Neural cell (in vitro differentiated cells): ENCODE measurements at regions not wholly inside any gene's neighbourhood (a gene's known extent, or its start where the extent isn't known, plus 50 kb on each side); places are given as distances from the start of the nearest gene placed in this dataset.

Experiments
- H2AFZ ChIP-seq: fragments of 200-600, 300-800 bp; sonication (generic), shearing (Covaris generic); 2 replicates; pipeline ENCODE4 v1.6.0; 2014; ENCODE audit warnings: low read depth, mild to moderate bottlenecking, antibody characterized with exemption, low read length, moderate library complexity
- H3F3A ChIP-seq: fragments of 200-600 bp; shearing (Covaris generic); 2 replicates; pipeline ENCODE4 v1.6.1; 2016; ENCODE audit warnings: mild to moderate bottlenecking, moderate library complexity, mixed read lengths, antibody characterized with exemption, low read length; ENCODE audit not compliant: insufficient read depth, poor library complexity, severe bottlenecking
- H3K27ac ChIP-seq: fragments of 200-600, 300-800 bp; sonication (generic), shearing (Covaris generic); 2 replicates; pipeline ENCODE4 v1.5.1; 2014; ENCODE audit warnings: mild to moderate bottlenecking, low read length, moderate library complexity
- H3K27me3 ChIP-seq: fragments of 300-800, 200-600 bp; sonication (generic), shearing (Covaris generic); 2 replicates; pipeline ENCODE4 v1.6.0; 2014; ENCODE audit warnings: mild to moderate bottlenecking, low read depth, low read length, moderate library complexity; ENCODE audit not compliant: insufficient read depth
- H3K36me3 ChIP-seq: fragments of 300-800, 200-600 bp; sonication (generic), shearing (Covaris generic); 2 replicates; pipeline ENCODE4 v1.5.1; 2014; ENCODE audit warnings: mild to moderate bottlenecking, antibody characterized with exemption, low read length, moderate library complexity; ENCODE audit not compliant: insufficient read depth
- H3K4me2 ChIP-seq: fragments of 300-800, 200-600 bp; sonication (generic), shearing (Covaris generic); 2 replicates; pipeline ENCODE4 v1.6.0; 2014; ENCODE audit warnings: mild to moderate bottlenecking, low read length
- H3K4me3 ChIP-seq: fragments of 300-800, 200-600 bp; sonication (generic), shearing (Covaris generic); 2 replicates; pipeline ENCODE4 v1.5.1; 2014; ENCODE audit warnings: mild to moderate bottlenecking, low read length, moderate library complexity
- H3K79me2 ChIP-seq: fragments of 200-600 bp; shearing (Covaris generic); replicated peaks from 2 replicates; pipeline ENCODE4 v1.6.0; 2014; ENCODE audit warnings: mild to moderate bottlenecking, low read length, moderate library complexity; ENCODE audit not compliant: insufficient read depth
- H3K9ac ChIP-seq: fragments of 300-800, 200-600 bp; sonication (generic), shearing (Covaris generic); 2 replicates; pipeline ENCODE4 v1.6.1; 2016; ENCODE audit warnings: mild to moderate bottlenecking, low read length, mixed read lengths
- H3K9me2 ChIP-seq: fragments of 200-600 bp; shearing (Covaris generic); 2 replicates; pipeline ENCODE4 v1.6.1; 2016; ENCODE audit warnings: mild to moderate bottlenecking, low read length, mixed read lengths; ENCODE audit not compliant: insufficient read depth
- H3K9me3 ChIP-seq: fragments of 200-600, 300-800 bp; sonication (generic), shearing (Covaris generic); 2 replicates; pipeline ENCODE4 v1.6.1; 2016; ENCODE audit warnings: mild to moderate bottlenecking, mixed run types, low read length, moderate library complexity, mixed read lengths
- H4K20me1 ChIP-seq: fragments of 200-600 bp; shearing (Covaris generic); 2 replicates; pipeline ENCODE4 v1.6.1; 2016; ENCODE audit warnings: mild to moderate bottlenecking, mixed run types; ENCODE audit not compliant: insufficient read depth
- EP300 ChIP-seq: fragments of 450-650 bp; conservative IDR thresholded peaks from 2 replicates; pipeline ENCODE4 v1.6.1; 2014; ENCODE audit warnings: antibody characterized with exemption, mild to moderate bottlenecking, moderate library complexity; ENCODE audit not compliant: poor library complexity, severe bottlenecking
- EZH2 ChIP-seq: fragments of 200-600, 300-800 bp; shearing (Covaris generic), sonication (generic); IDR thresholded peaks from 2 replicates; pipeline ENCODE4 v1.6.1; 2014; ENCODE audit warnings: antibody characterized with exemption, low read length, borderline replicate concordance, mild to moderate bottlenecking; ENCODE audit not compliant: insufficient read depth, poor library complexity, severe bottlenecking
- MXI1 ChIP-seq: fragments of 450-650 bp; conservative IDR thresholded peaks from 2 replicates; pipeline ENCODE4 v1.6.1; 2014; ENCODE audit warnings: antibody characterized with exemption, mild to moderate bottlenecking; ENCODE audit not compliant: poor library complexity, severe bottlenecking
- POLR2AphosphoS5 ChIP-seq: IDR thresholded peaks from 2 replicates; pipeline ENCODE4 v1.6.1; 2012
- RAD21 ChIP-seq: fragments of 450-650 bp; conservative IDR thresholded peaks from 2 replicates; pipeline ENCODE4 v1.6.1; 2014; ENCODE audit warnings: antibody characterized with exemption, mild to moderate bottlenecking, moderate library complexity
- SMC3 ChIP-seq: fragments of 450-650 bp; conservative IDR thresholded peaks from 2 replicates; pipeline ENCODE4 v1.6.1; 2014; ENCODE audit warnings: antibody characterized with exemption, mild to moderate bottlenecking, moderate library complexity; ENCODE audit not compliant: poor library complexity
- TAF1 ChIP-seq: IDR thresholded peaks from 2 replicates; pipeline ENCODE4 v1.6.1; 2012; ENCODE audit warnings: low read depth
- TF ChIP-seq, protein P1 (sequence below): IDR thresholded peaks from 2 replicates; pipeline ENCODE4 v1.6.1; 2012; ENCODE audit warnings: borderline replicate concordance
- TF ChIP-seq, protein P2 (sequence below): fragments of 450-650 bp; IDR thresholded peaks from 2 replicates; pipeline ENCODE4 v1.5.1; 2014; ENCODE audit warnings: antibody characterized with exemption, mild to moderate bottlenecking, moderate library complexity; ENCODE audit not compliant: poor library complexity, severe bottlenecking

DNA sequence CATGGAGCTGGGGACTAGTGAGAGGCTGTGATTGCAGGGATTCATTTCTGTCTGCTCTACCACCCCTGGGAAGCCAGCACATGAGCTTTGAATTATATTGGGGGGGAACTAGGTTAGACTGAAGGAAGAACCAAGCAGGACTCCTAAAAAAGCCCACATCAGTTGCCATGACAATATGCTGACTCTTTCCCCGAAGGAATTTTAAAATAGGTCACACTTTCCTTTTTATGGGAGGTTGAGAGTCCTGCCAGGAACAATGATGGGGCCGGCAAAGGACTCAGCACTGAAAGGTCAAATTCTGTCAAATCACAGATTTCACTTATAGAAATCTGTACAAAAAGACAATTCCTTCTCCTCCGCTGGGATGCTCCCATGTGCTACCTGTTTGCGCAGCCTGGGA lies 130.8 kb downstream of the ZNF621 start:
- H3K27ac ChIP-seq = no peak overlapping the region
- no peak overlapping the region for H3K4me3 ChIP-seq
- H3K9me3 ChIP-seq = no peaks in the 10 kb centered on the region
- no peaks in the 10 kb centered on the region for H3K27me3 ChIP-seq
- no peak overlapping the region for H2AFZ ChIP-seq
- no peak overlapping the region for H3K9ac ChIP-seq
- no peaks in the 10 kb centered on the region for H3F3A ChIP-seq
- H3K4me2 ChIP-seq = no peak overlapping the region
- TF ChIP-seq EZH2 = no peak
- TF ChIP-seq RAD21 = no peak
- no peak for TF ChIP-seq TAF1
- no peak for TF ChIP-seq EP300
- TF ChIP-seq POLR2AphosphoS5 = no peak
- TF ChIP-seq SMC3 = no peak
- TF ChIP-seq MXI1 = no peak
- TF ChIP-seq, protein P1, sequence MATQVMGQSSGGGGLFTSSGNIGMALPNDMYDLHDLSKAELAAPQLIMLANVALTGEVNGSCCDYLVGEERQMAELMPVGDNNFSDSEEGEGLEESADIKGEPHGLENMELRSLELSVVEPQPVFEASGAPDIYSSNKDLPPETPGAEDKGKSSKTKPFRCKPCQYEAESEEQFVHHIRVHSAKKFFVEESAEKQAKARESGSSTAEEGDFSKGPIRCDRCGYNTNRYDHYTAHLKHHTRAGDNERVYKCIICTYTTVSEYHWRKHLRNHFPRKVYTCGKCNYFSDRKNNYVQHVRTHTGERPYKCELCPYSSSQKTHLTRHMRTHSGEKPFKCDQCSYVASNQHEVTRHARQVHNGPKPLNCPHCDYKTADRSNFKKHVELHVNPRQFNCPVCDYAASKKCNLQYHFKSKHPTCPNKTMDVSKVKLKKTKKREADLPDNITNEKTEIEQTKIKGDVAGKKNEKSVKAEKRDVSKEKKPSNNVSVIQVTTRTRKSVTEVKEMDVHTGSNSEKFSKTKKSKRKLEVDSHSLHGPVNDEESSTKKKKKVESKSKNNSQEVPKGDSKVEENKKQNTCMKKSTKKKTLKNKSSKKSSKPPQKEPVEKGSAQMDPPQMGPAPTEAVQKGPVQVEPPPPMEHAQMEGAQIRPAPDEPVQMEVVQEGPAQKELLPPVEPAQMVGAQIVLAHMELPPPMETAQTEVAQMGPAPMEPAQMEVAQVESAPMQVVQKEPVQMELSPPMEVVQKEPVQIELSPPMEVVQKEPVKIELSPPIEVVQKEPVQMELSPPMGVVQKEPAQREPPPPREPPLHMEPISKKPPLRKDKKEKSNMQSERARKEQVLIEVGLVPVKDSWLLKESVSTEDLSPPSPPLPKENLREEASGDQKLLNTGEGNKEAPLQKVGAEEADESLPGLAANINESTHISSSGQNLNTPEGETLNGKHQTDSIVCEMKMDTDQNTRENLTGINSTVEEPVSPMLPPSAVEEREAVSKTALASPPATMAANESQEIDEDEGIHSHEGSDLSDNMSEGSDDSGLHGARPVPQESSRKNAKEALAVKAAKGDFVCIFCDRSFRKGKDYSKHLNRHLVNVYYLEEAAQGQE = no peak
- TF ChIP-seq, protein P2, sequence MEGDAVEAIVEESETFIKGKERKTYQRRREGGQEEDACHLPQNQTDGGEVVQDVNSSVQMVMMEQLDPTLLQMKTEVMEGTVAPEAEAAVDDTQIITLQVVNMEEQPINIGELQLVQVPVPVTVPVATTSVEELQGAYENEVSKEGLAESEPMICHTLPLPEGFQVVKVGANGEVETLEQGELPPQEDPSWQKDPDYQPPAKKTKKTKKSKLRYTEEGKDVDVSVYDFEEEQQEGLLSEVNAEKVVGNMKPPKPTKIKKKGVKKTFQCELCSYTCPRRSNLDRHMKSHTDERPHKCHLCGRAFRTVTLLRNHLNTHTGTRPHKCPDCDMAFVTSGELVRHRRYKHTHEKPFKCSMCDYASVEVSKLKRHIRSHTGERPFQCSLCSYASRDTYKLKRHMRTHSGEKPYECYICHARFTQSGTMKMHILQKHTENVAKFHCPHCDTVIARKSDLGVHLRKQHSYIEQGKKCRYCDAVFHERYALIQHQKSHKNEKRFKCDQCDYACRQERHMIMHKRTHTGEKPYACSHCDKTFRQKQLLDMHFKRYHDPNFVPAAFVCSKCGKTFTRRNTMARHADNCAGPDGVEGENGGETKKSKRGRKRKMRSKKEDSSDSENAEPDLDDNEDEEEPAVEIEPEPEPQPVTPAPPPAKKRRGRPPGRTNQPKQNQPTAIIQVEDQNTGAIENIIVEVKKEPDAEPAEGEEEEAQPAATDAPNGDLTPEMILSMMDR = no peak
- no peaks in the 10 kb centered on the region for H3K36me3 ChIP-seq
- no peaks in the 10 kb centered on the region for H3K9me2 ChIP-seq
- H4K20me1 ChIP-seq = no peaks in the 10 kb centered on the region
- H3K79me2 ChIP-seq = no peaks in the 10 kb centered on the region

DNA sequence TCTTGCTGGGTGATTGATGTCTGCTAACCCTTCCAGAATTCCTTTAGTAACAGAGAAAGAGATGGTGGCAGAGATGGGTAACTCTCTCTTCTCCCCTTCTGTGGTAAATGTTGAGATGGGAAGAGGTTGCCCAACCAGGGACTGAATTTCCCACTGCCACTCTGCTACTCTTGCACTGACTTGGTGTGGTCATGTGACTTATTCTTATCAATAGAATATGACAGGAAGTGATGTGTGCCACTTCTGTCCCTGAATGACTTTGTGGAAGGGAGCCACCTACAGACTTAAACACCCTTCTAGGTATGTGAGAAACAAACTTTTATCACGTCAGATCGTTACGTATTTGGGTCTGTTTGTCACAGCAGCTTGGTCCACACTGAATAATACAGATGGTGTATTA lies 132.9 kb downstream of the ZNF621 start:
- H2AFZ ChIP-seq = no peak overlapping the region
- H3K9me3 ChIP-seq = no peaks in the 10 kb centered on the region
- H3K9ac ChIP-seq = no peak overlapping the region
- no peaks in the 10 kb centered on the region for H3K36me3 ChIP-seq
- H3K4me2 ChIP-seq = no peak overlapping the region
- H3K27ac ChIP-seq = no peak overlapping the region
- no peaks in the 10 kb centered on the region for H3K27me3 ChIP-seq
- TF ChIP-seq EZH2 (no peak), POLR2AphosphoS5 (no peak), RAD21 (no peak), MXI1 (no peak), SMC3 (no peak), EP300 (no peak), TAF1 (no peak)
- TF ChIP-seq, protein P2 = no peak
- TF ChIP-seq, protein P1 = no peak
- no peaks in the 10 kb centered on the region for H3K79me2 ChIP-seq
- H3K4me3 ChIP-seq = no peak overlapping the region
- no peaks in the 10 kb centered on the region for H4K20me1 ChIP-seq
- H3K9me2 ChIP-seq = no peaks in the 10 kb centered on the region
- H3F3A ChIP-seq = no peaks in the 10 kb centered on the region
